PC-9 (cell line): ENCODE measurements at regions not wholly inside any gene's neighbourhood (a gene's known extent, or its start where the extent isn't known, plus 50 kb on each side); places are given as distances from the start of the nearest gene placed in this dataset.

Experiments used
- BruUV-seq: library from RNA; stranded (reverse); fragments of 400-500 nt; replicated peaks from 2 replicates; lab custom pipeline; 2021; lab: Mats Ljungman, UMichigan
- CTCF ChIA-PET: fragments of 300-600 bp; sonication (Branson Sonifier 250); formaldehyde crosslinking; loops from one replicate; lab custom pipeline; 2022; ENCODE audit warnings: antibody characterized with exemption; lab: Charles Lee
- POLR2A ChIA-PET: fragments of 300-600 bp; sonication (Branson Sonifier 250); formaldehyde crosslinking; loops from one replicate; lab custom pipeline; 2022; ENCODE audit warnings: antibody characterized with exemption; ENCODE audit not compliant: unreplicated experiment; lab: Charles Lee
- DNase-seq, 2 experiments: peaks; one replicate each; pipeline versions ENCODE4 v3.0.0 to v3.0.0-alpha.2; 2015 to 2022; ENCODE audit warnings: mixed read lengths in 1 of 2
- H2AFZ ChIP-seq: fragments of 200-600 bp; sonication (generic); 2 replicates; pipeline ENCODE4 v1.8.1; 2017; ENCODE audit warnings: antibody characterized with exemption
- H3F3A ChIP-seq: fragments of 200-600 bp; sonication (generic); 2 replicates; pipeline ENCODE4 v1.8.1; 2017; ENCODE audit warnings: antibody characterized with exemption, mild to moderate bottlenecking, low read depth; ENCODE audit not compliant: insufficient read depth
- H3K27ac ChIP-seq: fragments of 200-600 bp; sonication (generic); 2 replicates; pipeline ENCODE4 v1.6.1; 2016; ENCODE audit warnings: mixed run types
- H3K27me3 ChIP-seq: fragments of 200-600 bp; sonication (generic); 2 replicates; pipeline ENCODE4 v1.6.1; 2016; ENCODE audit warnings: low read depth, mixed run types; ENCODE audit not compliant: insufficient read depth
- H3K36me3 ChIP-seq: fragments of 200-600 bp; sonication (generic); 2 replicates; pipeline ENCODE4 v1.6.1; 2016; ENCODE audit warnings: low read depth, mixed run types
- H3K4me1 ChIP-seq: fragments of 200-600 bp; sonication (generic); replicated peaks from 2 replicates; pipeline ENCODE4 v1.6.1; 2016; ENCODE audit warnings: mixed run types; ENCODE audit not compliant: insufficient read depth
- H3K4me2 ChIP-seq: fragments of 200-600 bp; sonication (generic); 2 replicates; pipeline ENCODE4 v1.6.1; 2017; ENCODE audit warnings: mixed run types
- H3K4me3 ChIP-seq: fragments of 200-600 bp; sonication (generic); 2 replicates; pipeline ENCODE4 v1.6.1; 2016; ENCODE audit warnings: mixed run types
- H3K79me2 ChIP-seq: fragments of 200-600 bp; sonication (generic); 2 replicates; pipeline ENCODE4 v1.6.1; 2017; ENCODE audit warnings: low read depth, mixed run types
- H3K9me2 ChIP-seq: fragments of 200-600 bp; sonication (generic); 2 replicates; pipeline ENCODE4 v1.8.1; 2017; ENCODE audit warnings: mild to moderate bottlenecking; ENCODE audit not compliant: insufficient read depth
- H3K9me3 ChIP-seq: fragments of 200-600 bp; sonication (generic); 2 replicates; pipeline ENCODE4 v1.8.1; 2016; ENCODE audit warnings: low read depth; ENCODE audit not compliant: insufficient read depth
- H4K20me1 ChIP-seq: fragments of 200-600 bp; sonication (generic); 2 replicates; pipeline ENCODE4 v1.8.1; 2017; ENCODE audit not compliant: insufficient read depth
- EZH2 ChIP-seq: fragments of 200-600 bp; sonication (generic); IDR thresholded peaks from 2 replicates; pipeline ENCODE4 v1.8.0; 2017; ENCODE audit warnings: antibody characterized with exemption, low read depth
- intact Hi-C: fragments of 100-400 bp; cut with micrococcal nuclease; formaldehyde crosslinking; loops from one replicate; pipeline ENCODE4 v1.10.0; 2022; ENCODE audit not compliant: unreplicated experiment
- TF ChIP-seq, protein P1 (sequence below): fragments of 200-600 bp; sonication (generic); conservative IDR thresholded peaks from 2 replicates; pipeline ENCODE4 v1.6.1; 2017; ENCODE audit warnings: mixed run types, antibody characterized with exemption, mild to moderate bottlenecking, moderate library complexity

DNA sequence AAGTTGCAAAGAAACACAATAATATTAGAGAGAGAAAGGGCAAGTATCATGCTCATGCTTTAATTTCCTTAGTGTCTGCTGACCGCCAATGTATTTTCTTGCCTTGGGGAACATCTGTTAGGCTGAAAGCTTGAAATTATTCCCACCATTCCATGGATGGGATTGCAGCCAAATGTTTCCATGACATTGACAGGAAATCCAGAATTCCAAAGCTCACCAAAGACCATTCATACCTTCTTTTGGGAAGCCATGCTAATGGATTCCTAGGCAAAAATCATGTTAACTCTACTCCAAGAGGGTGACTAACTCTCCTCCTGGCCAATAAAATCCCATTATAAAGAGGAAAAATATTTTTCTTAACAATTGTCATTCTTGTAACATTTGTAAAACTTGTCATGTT lies 661.4 kb upstream of the FAT3 start:
- no peaks in the 10 kb centered on the region for H3K9me3 ChIP-seq
- DNase-seq: no peak
- no TSS peak for BruUV-seq
- ChIA-PET POLR2A (no interaction called here), CTCF (no interaction called here)
- no peaks in the 10 kb centered on the region for H3K79me2 ChIP-seq
- no peaks in the 10 kb centered on the region for H3F3A ChIP-seq
- H3K9me2 ChIP-seq: no peaks in the 10 kb centered on the region
- TF ChIP-seq, protein P1, sequence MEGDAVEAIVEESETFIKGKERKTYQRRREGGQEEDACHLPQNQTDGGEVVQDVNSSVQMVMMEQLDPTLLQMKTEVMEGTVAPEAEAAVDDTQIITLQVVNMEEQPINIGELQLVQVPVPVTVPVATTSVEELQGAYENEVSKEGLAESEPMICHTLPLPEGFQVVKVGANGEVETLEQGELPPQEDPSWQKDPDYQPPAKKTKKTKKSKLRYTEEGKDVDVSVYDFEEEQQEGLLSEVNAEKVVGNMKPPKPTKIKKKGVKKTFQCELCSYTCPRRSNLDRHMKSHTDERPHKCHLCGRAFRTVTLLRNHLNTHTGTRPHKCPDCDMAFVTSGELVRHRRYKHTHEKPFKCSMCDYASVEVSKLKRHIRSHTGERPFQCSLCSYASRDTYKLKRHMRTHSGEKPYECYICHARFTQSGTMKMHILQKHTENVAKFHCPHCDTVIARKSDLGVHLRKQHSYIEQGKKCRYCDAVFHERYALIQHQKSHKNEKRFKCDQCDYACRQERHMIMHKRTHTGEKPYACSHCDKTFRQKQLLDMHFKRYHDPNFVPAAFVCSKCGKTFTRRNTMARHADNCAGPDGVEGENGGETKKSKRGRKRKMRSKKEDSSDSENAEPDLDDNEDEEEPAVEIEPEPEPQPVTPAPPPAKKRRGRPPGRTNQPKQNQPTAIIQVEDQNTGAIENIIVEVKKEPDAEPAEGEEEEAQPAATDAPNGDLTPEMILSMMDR: no peak
- no peak for TF ChIP-seq EZH2
- H3K4me3 ChIP-seq: no peak overlapping the region
- no peak overlapping the region for H2AFZ ChIP-seq
- no peaks in the 10 kb centered on the region for H3K27me3 ChIP-seq
- no peaks in the 10 kb centered on the region for H4K20me1 ChIP-seq
- intact Hi-C loops: no loop called here
- no peak overlapping the region for H3K4me2 ChIP-seq
- H3K27ac ChIP-seq: no peak overlapping the region
- no peaks in the 10 kb centered on the region for H3K36me3 ChIP-seq
- H3K4me1 ChIP-seq: no peaks in the 10 kb centered on the region

DNA sequence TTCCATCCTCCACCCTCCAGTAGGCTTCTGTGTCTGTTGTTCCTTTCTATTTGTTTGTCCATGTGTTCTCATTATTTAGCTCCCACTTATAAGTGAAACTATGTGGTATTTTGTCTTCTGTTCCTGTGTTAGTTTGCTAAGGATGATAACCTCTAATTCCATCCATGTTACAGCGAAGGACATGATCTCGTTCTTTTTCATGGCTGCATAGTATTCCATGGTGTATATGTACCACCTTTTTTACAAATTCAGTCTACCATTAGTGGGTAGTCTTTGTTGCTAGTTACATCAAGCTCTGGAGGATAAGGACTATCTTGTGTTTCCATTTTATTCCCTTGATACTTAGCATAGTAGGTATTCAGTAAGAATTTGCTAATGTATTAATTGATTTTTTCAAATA lies 664.2 kb upstream of the FAT3 start:
- no peak for DNase-seq
- Histone ChIP-seq H3K27ac (no peak overlapping the region), H3K4me1 (no peaks in the 10 kb centered on the region), H3K9me3 (no peaks in the 10 kb centered on the region), H3K79me2 (no peaks in the 10 kb centered on the region), H3K9me2 (no peaks in the 10 kb centered on the region), H3K4me2 (no peak overlapping the region), H3K4me3 (no peak overlapping the region), H3F3A (no peaks in the 10 kb centered on the region), H3K27me3 (no peaks in the 10 kb centered on the region), H4K20me1 (no peaks in the 10 kb centered on the region), H2AFZ (no peak overlapping the region), H3K36me3 (no peaks in the 10 kb centered on the region)
- no TSS peak for BruUV-seq
- POLR2A ChIA-PET: no interaction called here
- intact Hi-C loops: no loop called here
- CTCF ChIA-PET: interaction anchor here (0.6 kb wide), 1 partner anchor 78 kb away, joined by 3 read pairs; no protein-coding TSS in a partner anchor
- TF ChIP-seq, protein P1: no peak
- no peak for TF ChIP-seq EZH2

DNA sequence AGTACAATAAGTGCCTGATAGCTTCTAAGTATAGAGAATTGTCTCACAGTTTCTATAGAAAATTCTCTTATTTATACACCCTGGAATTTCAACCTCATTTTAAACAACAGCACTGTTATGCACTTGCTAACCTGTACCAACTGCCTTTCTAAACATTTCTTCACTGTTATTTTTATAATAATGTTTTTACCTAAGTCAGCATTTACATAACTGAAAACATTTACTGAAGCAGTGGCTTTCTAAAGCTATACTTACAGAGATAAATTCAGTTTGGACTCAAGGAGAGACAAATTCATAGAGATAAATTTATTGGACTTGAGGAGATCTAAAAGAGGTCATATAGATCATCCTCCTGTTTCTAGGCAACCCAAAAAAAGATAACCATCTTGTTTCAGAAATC lies 686.6 kb upstream of the FAT3 start:
- H3K9me2 ChIP-seq: no peaks in the 10 kb centered on the region; the same call in 1 of the 2 replicates
- intact Hi-C loops: no loop called here
- CTCF ChIA-PET: interaction anchor here (0.7 kb wide), 1 partner anchor 422 kb away, joined by 3 read pairs; no protein-coding TSS in a partner anchor

More for the DNA sequence above, 686.6 kb upstream of the FAT3 start:
- Histone ChIP-seq H3K79me2 (no peaks in the 10 kb centered on the region), H3K9me3 (no peaks in the 10 kb centered on the region), H3K4me1 (no peaks in the 10 kb centered on the region), H3K27ac (no peak overlapping the region), H2AFZ (no peak overlapping the region), H3F3A (no peaks in the 10 kb centered on the region), H3K36me3 (no peaks in the 10 kb centered on the region), H3K4me3 (no peak overlapping the region), H3K4me2 (no peak overlapping the region), H3K27me3 (no peaks in the 10 kb centered on the region), H4K20me1 (no peaks in the 10 kb centered on the region)
- TF ChIP-seq EZH2: no peak
- TF ChIP-seq, protein P1: no peak
- BruUV-seq: no TSS peak
- POLR2A ChIA-PET: no interaction called here
- DNase-seq: no peak
